ENCODE measurements at regions not wholly inside any gene's neighbourhood (a gene's known extent, or its start where the extent isn't known, plus 50 kb on each side); places are given as distances from the start of the nearest gene placed in this dataset.

DNA sequence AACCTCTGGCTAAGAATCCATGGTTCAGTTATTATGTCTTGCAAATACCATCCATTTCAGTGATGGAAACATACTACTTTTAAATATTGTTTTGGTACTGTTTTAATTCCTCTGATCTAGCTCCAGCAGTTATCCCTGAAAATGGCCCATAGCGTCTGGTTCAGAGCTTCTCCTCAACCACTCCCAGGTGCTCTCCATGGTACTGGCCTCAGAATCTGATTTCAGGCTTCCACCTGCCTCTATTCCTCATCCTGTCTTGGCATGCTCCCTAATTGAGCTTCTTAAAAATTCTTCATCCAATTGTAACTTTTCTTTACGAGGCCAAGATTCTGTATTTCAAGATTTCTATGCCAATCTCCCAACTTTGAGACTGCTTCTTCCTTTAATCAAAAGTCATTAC, 236.3 kb downstream of the HTR7 start:
- FAIRE-seq: no peak

DNA sequence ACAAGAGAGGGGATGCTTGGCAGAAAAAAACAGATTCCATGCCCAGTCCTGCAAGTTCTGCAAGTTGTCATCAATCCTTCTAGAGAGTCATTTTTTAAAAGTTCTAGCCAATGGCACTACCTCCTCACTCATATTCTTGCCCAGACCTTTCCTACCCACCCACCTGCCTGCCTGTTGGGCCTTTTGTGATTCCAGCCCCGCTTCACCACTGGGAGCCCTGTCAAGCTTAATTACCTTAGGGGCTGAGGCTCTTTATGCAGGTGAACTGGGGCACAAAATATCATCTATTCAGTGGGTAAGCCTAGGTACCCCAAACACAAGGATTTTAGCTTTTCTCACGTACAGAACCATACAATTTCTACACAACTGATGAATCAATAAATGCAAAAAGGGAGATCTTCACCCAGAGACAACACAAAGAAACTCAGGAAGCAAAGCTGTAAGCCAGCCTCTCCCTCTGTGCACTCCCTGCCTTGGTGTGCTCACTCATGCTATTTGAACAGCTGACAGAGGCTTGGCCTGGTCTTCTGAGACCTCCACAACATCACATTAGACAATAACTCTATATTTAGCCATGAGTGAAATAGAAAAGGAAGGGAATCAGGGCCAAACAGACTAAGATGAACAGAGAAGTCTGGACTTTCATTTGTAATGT, 222.6 kb downstream of the HTR7 start:
- FAIRE-seq: no peak

DNA sequence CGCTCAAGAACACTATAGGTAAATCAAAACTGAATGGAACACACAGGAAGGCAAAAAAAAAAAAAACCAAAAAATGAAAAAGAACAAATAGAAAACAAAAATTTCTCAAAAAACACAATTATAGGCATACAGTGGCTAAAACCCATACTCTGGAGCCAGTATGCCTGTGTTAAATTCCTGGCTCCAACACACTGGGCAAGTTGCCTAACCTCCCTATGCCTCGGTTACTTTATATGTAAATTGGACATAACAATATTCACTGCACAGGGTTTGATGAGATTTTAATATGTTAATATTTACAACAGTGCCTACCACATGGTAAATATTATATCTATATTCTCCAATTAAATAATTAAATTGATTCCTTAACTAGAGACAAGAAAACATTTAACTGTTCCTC, 217.1 kb downstream of the HTR7 start:
- FAIRE-seq: no peak

DNA sequence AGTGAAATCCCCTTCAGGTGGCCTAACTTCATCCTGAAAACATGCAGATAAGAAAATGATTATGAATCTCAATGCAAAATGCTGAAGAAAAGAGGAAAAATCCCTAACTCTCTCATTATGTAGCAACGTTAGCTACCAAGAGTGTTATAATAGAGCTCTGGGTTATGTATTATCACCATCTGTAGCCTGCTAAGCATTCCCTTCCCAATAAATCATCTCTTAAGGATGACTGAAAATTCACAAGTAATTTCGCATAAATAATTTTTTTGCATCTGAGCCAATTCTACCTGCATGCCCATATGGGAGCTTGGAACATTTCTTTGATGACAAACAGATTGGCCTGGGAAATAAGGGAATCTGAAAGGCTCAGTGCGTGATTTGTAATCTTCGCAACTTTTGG, 216.1 kb downstream of the HTR7 start:
- FAIRE-seq: no peak

DNA sequence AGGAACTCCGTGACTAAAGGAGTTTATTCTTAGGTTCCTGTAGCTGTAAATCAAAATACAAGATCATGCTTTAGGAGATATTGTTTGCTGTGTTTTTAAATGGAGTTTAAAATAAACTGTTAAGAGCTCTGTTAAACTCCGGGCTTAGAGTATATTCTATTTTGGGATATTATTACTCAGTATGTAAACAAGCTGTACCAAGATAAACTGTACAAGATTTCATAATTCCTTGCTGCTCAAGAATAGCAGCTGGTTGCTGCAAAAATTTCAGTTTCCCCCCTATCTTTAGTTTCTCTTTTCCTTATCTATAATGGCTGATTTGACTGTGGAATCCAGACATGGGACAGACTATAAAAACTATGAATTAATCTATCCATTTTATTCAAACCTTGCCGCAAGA, 215.7 kb downstream of the HTR7 start:
- FAIRE-seq: no peak

DNA sequence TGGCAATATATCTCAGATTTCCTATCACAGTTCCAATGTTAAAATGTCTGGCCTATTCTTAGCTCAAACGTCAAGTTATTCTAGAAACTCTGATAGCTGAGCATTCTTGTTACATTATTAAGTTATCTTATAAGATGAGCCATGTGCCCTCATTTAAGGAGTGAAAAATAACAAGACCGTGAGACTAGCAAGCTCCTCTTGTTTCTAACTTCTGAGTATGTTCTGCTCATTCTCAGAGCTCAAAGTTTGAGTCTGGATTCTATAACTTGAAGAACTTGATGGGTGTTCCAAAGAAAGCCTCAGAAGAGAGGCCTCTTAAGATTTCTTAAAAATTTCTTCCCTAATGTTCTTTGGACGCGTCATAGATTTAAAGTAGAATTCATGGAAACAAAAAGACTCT, 215.2 kb downstream of the HTR7 start:
- FAIRE-seq: no peak

DNA sequence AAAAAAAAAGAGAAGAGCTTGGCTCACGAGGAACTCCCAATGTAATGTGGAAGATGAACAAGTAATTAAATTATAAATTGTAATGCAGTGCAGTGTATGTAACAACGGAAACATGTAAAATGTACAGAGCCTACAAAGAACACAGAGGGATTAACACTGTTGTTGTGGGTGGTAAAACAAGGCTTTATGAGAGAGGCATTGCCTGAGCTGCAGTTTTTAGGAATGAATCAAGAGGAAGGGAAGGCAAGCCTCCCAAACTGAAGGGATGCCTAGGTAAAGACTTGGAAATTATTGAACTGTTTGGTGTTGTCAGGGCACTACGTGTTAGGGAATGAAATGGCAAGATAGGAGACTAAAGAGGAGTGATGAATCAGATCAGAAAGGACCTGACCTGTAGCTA, 213.7 kb downstream of the HTR7 start:
- no peak for FAIRE-seq

DNA sequence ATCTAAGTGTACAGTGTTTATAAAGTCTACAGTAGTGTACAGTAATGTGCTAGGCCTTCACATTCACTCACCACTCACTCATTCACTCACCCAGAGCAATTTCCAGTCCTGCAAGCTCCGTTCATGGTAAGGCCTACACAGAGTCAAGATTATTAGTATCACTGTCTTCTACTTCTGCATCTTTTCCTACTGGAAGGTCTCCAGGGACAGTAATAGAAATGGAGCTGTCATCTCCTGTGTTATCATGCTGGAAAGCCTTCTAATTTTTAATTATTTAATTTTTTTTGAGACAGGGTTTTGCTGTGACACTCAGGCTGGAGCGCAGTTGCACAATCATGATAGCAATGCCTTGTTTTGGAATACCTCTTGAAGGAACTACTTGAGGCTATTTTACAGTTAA, 207.0 kb downstream of the HTR7 start:
- FAIRE-seq: no peak

DNA sequence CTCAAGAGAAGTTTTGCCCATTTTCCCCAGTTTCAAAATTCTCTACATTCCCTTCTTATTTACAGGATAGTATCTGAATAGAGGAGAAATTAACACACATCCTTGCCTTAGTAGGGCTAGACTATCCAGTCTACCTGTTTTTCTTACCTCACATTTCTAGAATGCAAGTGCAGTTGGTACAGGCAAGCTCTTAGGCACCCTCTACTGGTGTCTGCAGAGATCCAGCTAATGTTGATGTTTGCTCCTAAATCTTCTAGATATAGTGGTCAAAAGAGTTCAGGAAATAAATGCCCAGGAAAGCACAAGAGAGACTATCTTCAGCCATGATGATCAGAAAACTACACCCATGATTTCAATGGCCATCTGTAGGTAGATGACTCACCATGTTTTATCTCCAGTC, 205.3 kb downstream of the HTR7 start:
- no peak for FAIRE-seq

DNA sequence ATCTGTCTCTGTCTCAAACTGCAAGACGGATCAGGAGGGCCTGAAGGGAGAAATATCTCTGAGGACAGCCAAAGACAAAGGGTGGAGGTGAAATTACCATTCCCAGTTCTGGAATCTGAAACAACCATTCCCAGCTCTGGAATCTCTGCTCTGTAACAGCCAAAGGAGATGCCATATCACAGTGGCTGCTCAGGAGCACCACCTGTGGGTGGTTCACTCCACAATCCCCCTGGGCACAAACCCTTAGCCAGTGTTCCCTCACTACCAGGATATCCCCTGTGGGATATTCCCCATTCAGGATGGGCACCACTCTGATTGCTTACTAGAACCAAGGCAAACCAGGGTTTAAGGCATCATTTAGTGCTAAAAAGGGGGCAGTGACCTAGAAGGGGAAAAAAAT, 199.0 kb downstream of the HTR7 start:
- FAIRE-seq: no peak

DNA sequence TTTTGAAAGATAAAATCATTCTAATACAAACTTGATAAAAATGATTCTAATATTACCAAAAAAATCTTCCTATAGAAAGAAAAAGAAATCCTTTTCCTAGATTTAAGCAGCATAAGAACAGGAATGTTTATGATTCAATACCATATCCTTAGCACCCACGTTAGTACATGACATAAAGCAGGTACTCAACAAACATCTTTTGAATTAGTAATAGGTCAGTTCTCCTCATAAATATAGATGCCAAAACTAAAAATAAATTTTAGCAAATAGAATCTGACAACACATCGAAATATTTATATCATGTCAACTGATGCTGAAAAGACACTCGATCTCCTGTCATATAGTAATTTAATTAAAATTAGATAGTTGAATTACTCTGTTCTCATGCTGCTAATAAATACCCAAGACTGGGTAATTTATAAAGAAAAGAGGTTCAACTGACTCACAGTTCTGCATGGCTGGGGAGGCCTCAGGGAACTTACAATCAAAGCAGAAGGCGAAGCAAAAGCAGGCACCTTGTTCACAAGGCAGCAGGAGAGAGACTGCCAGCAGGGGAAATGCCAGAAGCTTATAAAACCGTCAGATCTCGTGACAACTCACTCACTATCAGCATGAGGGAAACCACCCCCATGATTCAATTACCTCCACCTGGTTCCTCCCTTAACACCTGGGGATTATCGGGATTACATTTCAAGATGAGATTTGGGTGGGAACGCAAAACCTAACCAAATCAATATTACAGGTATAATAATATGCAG, 191.8 kb downstream of the HTR7 start:
- no peak for FAIRE-seq

DNA sequence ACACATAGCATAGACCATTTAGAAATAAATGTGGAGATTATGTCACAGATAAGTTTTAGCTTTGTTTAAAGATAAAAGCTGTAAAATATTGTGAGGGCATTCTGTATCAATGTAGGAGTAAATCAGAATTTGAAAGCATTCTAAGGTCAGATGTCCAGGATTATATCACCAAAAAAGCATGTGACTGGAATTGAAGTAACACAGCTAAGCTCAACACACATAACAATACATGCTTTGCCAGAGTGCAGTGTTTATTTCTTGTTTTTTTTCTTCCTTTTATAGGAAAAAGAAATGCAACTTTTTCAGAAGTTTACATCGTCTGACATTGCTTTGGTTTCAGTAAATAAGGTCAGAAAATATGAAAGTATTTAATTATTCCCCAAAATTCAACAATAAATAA, 183.4 kb downstream of the HTR7 start:
- peak; percentile 99 for FAIRE-seq

DNA sequence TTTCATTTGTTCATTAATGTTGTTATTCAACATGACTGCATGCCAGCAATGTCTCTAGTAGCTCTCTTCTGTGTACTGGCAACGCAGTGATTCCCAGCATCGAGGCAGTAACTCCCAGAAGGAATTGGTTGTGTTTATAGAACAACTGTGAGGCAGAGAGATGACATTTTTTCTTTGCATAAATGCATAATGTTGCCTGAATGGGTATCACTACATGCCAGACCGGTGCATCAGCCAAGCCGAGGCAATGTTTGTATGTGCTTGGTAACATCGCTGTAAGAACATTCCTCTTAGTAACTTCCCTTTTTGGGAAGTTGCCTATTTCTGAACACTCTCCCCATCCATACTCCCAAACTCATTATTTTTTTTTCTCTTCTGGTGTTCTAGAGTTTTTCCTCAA, 182.9 kb downstream of the HTR7 start:
- no peak for FAIRE-seq

DNA sequence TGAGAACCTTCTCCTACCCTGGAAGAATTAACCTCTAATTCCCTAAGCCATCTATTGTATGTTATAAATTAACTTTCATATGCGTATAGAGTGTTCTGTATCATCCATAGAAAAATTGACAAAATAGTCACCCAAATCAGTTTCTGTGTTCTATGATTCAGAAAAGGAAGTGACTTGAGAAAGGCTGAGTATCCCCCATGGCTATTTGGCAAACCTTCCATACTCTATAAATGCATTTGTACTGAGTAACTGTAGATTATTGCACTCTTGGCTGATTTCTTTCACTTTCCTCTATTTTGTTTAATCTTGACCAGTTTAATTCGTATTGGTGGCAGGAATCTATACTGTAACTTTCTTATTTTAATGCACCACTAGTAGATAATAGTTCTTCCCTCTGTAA, 182.2 kb downstream of the HTR7 start:
- no peak for FAIRE-seq

Measured in endometrium (tissue), 2 donors.